EL (cell line): ENCODE measurements at regions not wholly inside any gene's neighbourhood (a gene's known extent, or its start where the extent isn't known, plus 50 kb on each side); places are given as distances from the start of the nearest gene placed in this dataset.
"Not testable (repeated sequence)": the region's sequence is repeated elsewhere in the genome, so short reads cannot be mapped to it uniquely, and the experiment has no call there.

Experiments used
- DNase-seq: peaks from one replicate; pipeline ENCODE4 v3.0.0-alpha.2; 2016

DNA sequence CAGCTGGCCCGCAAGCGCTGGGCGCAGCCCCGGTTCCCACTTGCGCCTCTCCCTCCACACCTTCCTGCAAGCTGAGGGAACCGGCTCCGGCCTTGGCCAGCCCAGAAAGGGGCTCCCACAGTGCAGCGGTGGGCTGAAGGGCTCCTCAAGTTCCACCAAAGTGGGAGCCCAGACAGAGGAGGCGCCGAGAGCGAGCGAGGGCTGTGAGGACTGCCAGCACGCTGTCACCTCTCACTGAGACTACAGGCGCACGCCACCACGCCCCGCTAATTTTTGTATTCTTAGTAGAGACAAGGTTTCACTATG is 103.3 kb upstream of the KMT2C start:
- not testable (repeated sequence) for DNase-seq

DNA sequence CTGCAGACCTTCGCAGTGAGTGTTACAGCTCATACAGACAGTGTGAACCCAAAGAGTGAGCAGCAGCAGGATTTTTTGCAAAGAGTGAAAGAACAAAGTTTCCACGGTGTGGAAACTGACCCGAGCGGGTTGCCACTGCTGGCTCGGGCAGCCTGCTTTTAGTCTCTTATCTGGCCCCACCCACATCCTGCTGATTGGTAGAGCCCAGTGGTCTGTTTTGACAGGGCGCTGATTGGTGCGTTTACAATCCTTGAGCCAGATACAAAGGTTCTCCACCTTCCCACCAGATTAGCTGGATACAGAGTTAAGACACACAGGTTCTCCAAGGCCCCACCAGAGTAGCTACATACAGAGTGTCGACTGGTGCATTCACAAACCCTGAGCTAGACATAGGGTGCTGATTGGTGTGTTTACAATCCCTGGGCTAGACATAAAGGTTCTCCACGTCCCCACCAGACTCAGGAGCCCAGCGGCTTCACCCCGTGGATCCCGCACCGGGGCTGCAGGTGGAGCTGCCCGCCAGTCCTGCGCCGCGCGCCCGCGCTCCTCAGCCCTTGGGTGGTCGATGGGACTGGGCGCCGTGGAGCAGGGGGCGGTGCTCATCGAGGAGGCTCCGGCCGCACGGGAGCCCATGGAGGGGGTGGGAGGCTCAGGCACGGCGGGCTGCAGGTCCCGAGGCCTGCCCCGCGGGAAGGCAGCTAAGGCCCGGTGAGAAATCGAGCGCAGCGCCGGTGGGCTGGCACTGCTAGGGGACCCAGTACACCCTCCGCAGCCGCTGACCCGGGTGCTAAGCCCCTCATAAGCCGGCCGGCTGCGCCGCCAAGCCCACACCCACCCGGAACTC is 102.8 kb upstream of the KMT2C start:
- DNase-seq = not testable (repeated sequence)

DNA sequence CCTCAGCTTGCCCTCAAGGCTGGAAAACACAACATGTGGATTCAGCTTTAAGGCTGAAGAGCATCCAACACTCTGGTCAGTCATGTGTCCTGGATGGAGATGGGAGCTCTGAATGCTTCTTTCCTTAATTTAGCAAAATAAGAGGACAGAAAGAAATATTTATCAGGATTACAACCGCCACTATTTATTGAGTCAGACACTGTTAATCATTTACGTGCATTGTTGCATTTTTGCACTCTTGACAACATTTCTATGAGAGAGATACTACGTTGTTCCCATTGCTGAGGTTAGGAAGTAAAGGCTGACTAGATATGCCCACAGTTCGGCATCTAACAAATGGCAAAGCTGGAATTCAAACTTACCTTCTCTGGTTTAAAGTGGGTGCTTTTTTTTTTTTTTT is 101.8 kb upstream of the KMT2C start:
- no peak for DNase-seq

DNA sequence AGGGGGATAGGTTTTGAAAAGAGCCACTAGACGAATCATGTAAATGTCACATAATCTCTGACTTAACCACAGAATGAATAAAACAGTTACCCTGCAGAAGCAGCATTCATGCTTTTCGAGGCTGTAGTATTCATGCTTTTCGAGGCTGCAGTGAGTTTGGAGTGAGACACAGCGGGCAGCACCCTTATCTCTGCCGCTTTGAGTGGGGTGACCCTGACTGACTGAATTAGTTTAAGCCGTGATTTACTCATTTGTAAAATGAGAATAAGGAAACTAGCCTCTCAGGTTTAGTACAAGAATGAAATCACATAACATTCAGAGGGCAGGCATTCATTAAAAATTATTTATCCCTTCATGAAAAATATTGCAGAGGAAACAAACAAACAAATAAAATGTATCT is 92.8 kb upstream of the KMT2C start:
- no peak for DNase-seq

DNA sequence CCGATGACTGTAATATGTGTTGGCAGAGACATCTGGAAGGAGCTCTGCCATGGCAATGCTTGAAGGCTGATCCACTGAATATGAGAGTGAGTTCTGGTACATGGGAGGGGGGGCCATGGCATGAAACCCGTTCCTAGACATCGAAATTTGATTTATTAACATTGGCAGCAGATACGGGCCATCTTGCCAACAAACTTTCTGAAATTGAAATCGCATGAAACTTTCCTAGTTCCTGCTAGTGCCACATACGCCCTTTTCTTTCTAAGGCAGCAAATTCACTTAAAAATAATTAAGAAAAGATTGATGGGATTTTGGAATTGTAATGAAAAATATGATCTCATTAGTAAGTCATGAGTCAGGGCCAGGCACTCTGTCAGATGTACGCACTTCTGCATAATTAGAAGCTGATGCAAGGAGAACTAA is 91.8 kb upstream of the KMT2C start:
- no peak for DNase-seq

DNA sequence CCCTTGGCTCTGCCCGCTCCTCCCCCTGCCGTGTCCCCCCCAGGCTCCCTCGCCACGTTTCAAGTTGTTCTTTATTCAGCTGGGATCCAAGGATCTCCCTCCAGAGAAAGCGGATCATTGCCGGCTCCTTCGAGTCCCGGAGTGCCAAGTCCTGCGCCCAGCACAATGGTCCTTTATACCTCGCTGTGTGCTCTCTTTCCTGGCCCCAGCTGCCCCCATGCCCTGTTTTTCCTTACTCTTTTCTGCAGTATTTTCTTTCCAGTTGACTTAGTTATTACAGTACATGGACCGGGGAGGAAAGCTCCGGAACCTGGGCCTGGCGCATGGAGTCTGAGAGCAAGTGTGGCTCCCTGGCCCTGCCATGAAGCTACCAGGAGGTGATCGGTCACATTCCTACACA is 88.1 kb upstream of the KMT2C start:
- no peak for DNase-seq

- DNase-seq = no peak
Measured at GRCh38 chr7:152522571-152523067, 86.8 kb upstream of the KMT2C start.

DNA sequence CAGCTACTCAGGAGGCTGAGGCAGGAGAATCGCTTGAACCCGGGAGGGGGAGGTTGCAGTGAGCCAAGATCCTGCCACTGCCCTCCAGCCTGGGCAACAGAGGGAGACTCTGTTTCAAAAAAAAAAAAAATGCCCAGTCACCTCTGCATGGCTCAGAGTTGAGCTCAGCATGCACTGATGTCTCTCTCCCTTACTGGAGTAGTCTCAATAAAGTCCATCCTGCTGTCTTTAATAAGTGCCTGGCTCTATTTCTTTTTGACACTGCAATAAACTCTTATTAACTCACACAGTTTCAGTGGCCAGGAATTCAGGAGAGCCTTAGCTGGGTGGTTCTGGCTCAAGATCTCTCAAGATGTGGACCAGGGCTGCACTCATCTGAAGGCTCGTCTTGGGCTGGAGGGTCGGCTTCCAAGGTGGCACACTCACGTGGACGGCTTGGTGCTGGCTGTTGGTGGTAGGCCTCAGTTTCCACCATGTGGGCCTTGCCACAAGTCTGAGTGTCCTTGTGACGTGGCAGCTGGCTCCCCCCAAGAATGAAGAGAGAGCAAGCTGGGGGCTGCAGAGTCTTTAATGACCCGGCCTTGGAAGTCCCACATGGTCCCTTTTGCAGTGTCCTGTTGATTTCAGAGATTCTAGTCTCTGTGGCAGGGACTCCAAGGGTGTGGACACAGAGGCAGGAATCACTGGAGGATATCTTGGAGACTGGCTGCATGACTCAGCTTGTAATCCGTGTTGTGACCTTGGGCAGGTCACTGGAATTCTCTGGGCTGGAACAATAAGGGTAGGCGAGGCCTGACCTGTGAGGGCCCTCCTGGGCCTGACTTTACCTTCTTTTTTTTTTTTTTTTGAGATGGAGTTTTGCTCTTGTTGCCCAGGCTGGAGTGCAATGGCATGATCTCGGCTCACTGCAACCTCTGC is 85.9 kb upstream of the KMT2C start:
- no peak for DNase-seq

GRCh38 chr7:152520861-152521302 is 85.1 kb upstream of the KMT2C start:
- no peak for DNase-seq

DNA sequence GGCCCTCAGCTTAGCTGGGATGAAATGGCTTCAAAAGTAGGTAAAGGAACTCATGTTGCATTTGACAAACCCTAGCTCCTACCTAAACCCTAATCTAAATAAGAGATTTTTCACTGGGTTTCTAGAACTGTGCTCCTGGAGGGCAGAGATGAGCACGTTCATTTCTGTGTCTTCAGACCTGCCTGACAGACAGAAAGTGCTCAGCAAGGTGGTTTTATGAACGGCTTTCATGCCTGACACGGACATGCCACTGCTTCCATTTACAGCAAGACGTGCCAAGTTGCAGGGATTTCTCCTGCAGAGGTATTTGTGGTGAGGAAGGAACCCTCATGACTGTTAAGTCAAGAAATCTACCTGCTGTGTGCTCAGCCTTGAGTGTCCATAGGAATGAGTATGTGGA is 83.5 kb upstream of the KMT2C start:
- DNase-seq = no peak

- no peak for DNase-seq
Measured at GRCh38 chr7:152516216-152516615, 80.4 kb upstream of the KMT2C start.

- not testable (repeated sequence) for DNase-seq
Measured at GRCh38 chr7:152515266-152515950, 79.6 kb upstream of the KMT2C start.

GRCh38 chr7:152514771-152515105 is 78.9 kb upstream of the KMT2C start:
- DNase-seq = no peak

- no peak for DNase-seq
Measured at GRCh38 chr7:152513861-152514770, 78.3 kb upstream of the KMT2C start.

GRCh38 chr7:152512706-152513105 is 76.9 kb upstream of the KMT2C start:
- DNase-seq = no peak

- DNase-seq = no peak
Measured at GRCh38 chr7:152511736-152512135, 75.9 kb upstream of the KMT2C start.

GRCh38 chr7:152508701-152509100 is 72.9 kb upstream of the KMT2C start:
- no peak for DNase-seq

DNA sequence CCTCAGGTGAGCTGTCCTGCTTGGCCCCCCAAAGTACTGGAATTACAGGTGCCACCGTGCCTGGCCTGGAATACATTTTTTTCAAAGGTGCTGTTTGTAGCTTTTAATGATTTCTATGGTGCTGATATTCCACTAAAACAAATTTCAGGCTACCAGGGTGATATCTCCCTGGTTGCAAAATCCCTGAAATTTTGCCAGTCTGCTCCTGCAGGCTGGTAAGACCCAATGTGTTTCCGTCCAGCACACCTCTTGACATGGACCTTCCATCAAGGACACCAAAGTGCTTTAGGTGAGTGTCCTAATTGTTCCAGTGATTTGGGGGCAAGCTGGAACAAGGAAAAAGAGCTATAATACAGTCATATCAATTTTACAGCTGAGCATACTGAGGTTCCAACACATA is 69.8 kb upstream of the KMT2C start:
- DNase-seq = no peak

DNA sequence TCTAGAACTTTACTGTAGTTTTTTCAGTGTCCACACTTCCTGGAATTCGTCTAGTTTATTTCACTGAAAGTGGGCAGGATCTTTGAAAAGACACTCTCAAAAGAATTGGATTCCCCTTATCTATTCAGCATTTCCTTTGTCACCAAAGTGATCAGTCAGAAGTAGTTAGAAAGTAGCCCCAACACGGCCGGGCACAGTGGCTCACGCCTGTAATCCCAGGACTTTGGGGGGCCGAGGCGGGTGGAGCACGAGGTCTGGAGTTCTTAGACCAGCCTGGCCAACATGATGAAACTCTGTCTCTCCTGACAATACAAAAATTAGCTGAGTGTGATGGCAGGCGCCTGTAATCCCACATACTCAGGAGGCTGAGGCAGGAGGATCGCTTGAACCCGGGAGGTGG is 69.0 kb upstream of the KMT2C start:
- no peak for DNase-seq

- no peak for DNase-seq
Measured at GRCh38 chr7:152504367-152504766, 68.6 kb upstream of the KMT2C start.

DNA sequence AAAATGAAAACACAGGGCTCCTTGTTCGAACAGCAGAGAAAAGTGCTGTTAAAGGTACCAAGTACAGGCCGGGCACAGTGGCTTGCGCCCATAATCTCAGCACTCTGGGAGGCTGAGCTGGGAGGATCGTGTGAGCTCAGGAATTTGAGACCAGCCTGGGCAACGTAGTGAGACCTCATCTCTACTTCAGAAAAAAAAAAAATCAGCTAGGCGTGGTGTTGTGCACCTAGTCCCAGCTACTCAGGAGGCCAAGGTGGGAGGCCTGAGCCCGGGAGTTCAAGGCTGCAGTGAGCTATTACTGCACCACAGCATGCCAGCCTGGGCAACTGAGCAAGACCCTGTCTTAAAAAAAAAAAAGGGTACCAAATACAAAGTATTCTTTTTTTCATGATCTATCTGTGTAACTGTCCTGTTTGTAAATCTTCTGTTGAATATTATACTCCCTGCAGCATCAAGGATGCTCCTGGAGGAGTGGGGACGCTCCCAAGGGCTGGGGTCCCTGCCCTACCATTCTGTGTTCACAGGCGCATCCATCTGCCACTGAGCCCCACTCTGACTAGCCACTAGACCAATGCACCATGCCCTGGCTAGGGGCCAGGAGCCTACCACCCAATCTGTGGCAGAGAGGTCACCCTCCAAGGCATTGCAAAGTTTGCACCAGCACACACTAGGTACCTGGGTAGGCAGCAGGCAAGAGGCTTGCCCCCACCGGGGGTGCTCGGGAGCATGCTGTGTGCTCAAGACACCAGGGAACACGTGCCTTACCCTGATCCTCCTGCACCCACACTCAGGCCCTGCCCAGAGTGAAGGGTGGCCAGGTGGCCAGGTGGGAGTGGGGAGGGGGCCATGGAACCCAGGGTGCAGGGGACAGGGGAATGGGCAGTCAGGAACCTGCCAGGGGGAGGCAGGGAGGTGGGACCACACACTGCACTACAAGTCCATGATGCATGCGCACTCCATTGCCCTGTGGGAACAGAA is 67.3 kb upstream of the KMT2C start:
- DNase-seq = no peak
